ENCODE measurements at regions not wholly inside any gene's neighbourhood (a gene's known extent, or its start where the extent isn't known, plus 50 kb on each side); places are given as distances from the start of the nearest gene placed in this dataset.

DNA sequence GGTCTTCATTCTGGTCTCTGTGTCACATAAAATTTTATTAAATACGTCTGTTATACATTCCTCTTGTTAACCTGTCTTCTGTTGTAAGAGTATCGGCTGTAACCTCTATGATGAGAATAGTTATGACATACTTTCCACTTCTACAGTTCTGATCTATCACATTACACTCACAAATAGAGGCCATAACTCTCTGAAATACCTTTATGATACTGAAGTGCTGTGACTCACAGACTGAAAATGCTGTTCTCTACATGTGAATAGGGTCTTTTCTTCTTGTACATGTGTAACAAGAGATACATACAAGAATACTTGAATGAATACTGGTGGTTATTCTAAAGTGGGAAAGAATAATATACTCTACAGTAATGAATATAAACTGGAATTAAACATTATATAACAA is 1047.6 kb downstream of the TECRL start:
- Histone ChIP-seq H3K27ac (ENCODE audit: low read depth, low read length, severe bottlenecking) (no peak overlapping the region), H3K4me3 (ENCODE audit: extremely low read depth, insufficient read depth, low read length, poor library complexity, severe bottlenecking) (no peak overlapping the region), H3K36me3 (ENCODE audit: control insufficient read depth, insufficient read depth, low read length) (no peaks in the 10 kb centered on the region), H3K9me3 (ENCODE audit: control insufficient read depth, low read length) (no peaks in the 10 kb centered on the region), H3K4me1 (ENCODE audit: control insufficient read depth, insufficient read depth, low read length, poor library complexity, severe bottlenecking) (no peaks in the 10 kb centered on the region)
- WGBS, 2 experiments (ENCODE audit: insufficient coverage in 2 of 2) = 100% methylated on average over 1 to 2 of the region's 2 CpGs

DNA sequence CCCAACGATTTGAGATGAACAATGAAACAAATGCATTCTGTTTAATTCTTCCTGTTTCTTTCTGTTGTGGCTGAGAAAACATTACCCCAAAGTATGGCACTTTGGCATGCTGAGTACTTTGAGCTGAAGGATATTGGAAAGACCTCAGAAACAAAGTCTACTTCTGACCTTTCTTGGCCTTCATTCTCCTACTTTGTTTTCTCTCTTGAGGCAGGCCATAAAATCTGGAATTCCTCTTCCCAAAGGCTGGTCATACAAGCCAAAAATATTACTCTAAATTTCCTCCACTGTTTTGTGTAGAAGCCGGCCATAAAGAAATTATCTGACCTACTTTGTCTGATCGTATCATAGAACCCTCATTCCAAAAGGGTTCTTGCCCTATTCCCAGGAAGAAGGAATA is 1048.2 kb downstream of the TECRL start:
- H3K27ac ChIP-seq (ENCODE audit: low read depth, low read length, severe bottlenecking) = no peak overlapping the region
- no peak overlapping the region for H3K4me3 ChIP-seq (ENCODE audit: extremely low read depth, insufficient read depth, low read length, poor library complexity, severe bottlenecking)
- 77 to 91% methylated on average over 2 of the region's 3 CpGs for WGBS, 2 experiments (ENCODE audit: insufficient coverage in 2 of 2)
- no peaks in the 10 kb centered on the region for H3K9me3 ChIP-seq (ENCODE audit: control insufficient read depth, low read length)
- no peaks in the 10 kb centered on the region for H3K4me1 ChIP-seq (ENCODE audit: control insufficient read depth, insufficient read depth, low read length, poor library complexity, severe bottlenecking)
- no peaks in the 10 kb centered on the region for H3K36me3 ChIP-seq (ENCODE audit: control insufficient read depth, insufficient read depth, low read length)

DNA sequence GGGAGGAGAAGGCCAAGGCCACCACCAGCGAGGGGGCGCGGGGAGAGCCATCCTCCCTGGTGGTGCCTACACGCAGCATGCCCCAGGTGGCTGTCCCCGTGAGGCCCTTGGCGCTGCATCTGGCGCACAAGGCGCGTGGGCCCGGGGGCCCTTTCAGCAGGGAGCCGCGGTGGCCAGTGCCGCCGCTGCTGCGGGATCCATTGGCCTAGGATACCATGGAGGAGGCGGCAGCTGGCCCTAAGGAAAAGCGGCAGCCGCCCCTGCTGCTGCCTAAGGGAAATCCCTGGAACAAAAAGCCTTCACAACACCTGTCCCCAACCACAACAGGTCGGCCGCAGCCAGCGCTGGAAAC is 1059.6 kb downstream of the TECRL start:
- H3K4me3 ChIP-seq (ENCODE audit: extremely low read depth, insufficient read depth, low read length, poor library complexity, severe bottlenecking) = no peak overlapping the region
- H3K27ac ChIP-seq (ENCODE audit: low read depth, low read length, severe bottlenecking) = no peak overlapping the region
- WGBS, 2 experiments (ENCODE audit: insufficient coverage in 2 of 2) = 86 to 97% methylated on average over 8 to 15 of the region's 21 CpGs
- H3K36me3 ChIP-seq (ENCODE audit: control insufficient read depth, insufficient read depth, low read length) = no peaks in the 10 kb centered on the region
- H3K4me1 ChIP-seq (ENCODE audit: control insufficient read depth, insufficient read depth, low read length, poor library complexity, severe bottlenecking) = no peaks in the 10 kb centered on the region
- peaks cover 17% of the 10 kb centered on the region for H3K9me3 ChIP-seq (ENCODE audit: control insufficient read depth, low read length)

DNA sequence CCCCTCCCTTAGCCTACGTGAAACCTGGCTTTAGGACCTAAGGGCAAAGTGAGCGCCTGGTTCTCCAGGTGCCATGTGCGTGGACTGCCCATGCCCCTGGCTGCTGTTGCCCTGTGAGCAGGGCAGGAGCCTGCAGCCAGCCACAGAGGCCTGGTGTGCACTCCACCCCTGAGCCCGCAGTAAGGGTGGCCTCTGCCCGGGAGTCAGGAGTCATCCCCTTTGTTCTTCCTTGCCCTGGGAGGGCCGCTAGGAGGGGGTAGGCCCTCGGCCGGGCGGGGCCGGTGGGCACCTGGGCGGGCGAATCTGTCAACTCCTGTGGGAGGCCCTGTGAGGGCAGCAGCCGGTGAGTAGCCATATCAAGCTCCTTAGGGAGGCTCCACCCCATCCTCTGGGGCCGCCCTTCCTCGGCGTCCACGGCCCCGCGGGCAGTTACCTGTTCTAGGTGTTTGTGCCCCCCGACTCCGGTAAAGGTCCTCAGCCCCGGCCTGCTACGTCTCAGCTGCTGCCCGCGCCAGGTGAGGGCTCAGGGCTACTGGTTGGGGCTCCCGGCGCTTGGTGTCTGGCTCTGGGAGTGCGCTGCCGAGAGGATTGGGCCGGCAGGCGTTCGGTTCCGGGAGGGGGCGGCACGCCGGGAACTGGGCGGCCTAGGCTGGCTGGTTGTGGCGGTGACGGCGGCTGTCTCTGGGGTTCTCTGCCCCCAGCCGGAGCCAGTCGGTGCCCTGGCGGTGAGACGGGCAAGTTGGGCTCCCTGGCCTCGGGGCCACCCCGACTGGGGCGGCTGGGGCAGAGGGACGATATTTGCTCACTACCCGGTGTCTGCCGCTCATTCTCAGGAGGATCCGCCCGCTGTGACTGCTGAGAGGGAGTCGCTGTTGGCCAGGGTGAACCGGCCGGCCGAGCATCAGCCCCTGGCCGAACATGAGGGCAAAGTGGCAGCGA is 1060.2 kb downstream of the TECRL start:
- Histone ChIP-seq H3K4me3 (ENCODE audit: extremely low read depth, insufficient read depth, low read length, poor library complexity, severe bottlenecking) (no peak overlapping the region), H3K27ac (ENCODE audit: low read depth, low read length, severe bottlenecking) (no peak overlapping the region), H3K9me3 (ENCODE audit: control insufficient read depth, low read length) (peaks cover 23% of the 10 kb centered on the region), H3K4me1 (ENCODE audit: control insufficient read depth, insufficient read depth, low read length, poor library complexity, severe bottlenecking) (no peaks in the 10 kb centered on the region), H3K36me3 (ENCODE audit: control insufficient read depth, insufficient read depth, low read length) (no peaks in the 10 kb centered on the region)
- WGBS, 2 experiments (ENCODE audit: insufficient coverage in 2 of 2) = 87 to 91% methylated on average over 50 to 53 of the region's 58 CpGs

DNA sequence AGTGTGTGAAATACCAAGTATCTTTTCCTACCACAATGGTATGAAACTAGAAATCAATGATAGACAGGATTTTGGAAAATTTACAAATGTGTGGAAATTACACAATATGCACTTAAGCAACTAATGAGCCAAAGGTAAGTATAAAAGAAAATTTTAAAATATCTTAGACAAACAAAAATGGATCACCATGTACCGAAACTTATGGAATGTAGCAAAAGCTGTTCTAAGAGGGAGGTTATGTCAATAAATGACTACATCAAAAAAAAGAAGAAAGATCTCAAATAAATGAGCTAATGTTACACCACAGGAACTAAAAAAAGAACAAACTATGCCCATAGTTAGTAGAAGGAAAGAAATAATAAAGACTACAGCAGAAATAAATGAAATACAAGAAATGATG is 1084.1 kb downstream of the TECRL start:
- no peak overlapping the region for H3K4me3 ChIP-seq (ENCODE audit: extremely low read depth, insufficient read depth, low read length, poor library complexity, severe bottlenecking)
- H3K9me3 ChIP-seq (ENCODE audit: control insufficient read depth, low read length) = no peaks in the 10 kb centered on the region
- WGBS, 2 experiments (ENCODE audit: insufficient coverage in 2 of 2) = no CpG with 5 or more reads among the region's 1 CpG
- H3K36me3 ChIP-seq (ENCODE audit: control insufficient read depth, insufficient read depth, low read length) = no peaks in the 10 kb centered on the region
- no peak overlapping the region for H3K27ac ChIP-seq (ENCODE audit: low read depth, low read length, severe bottlenecking)
- H3K4me1 ChIP-seq (ENCODE audit: control insufficient read depth, insufficient read depth, low read length, poor library complexity, severe bottlenecking) = no peaks in the 10 kb centered on the region

DNA sequence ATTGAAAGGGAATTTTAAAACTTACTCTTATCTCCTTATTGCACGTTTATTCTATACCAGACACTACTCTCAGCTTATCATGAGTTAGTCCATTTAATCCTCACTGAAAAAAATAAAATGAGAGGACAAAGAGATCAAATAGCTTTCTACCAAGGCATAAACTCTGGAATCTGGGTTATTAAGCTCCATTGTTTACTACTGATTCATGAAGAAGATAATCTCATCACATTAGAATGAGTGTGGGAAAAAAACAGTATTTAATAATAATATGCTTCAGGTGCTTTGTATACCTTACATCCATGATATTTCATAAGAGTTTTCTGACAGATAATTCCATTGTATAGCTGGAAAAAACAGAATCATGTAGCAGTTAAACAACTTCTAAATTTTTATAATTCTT is 1092.6 kb downstream of the TECRL start:
- WGBS, 2 experiments (ENCODE audit: insufficient coverage in 2 of 2) = 0% methylated on average over 1 of the region's 1 CpG; no CpG with 5 or more reads in 1 of the 2 experiments
- Histone ChIP-seq H3K27ac (ENCODE audit: low read depth, low read length, severe bottlenecking) (no peak overlapping the region), H3K4me3 (ENCODE audit: extremely low read depth, insufficient read depth, low read length, poor library complexity, severe bottlenecking) (no peak overlapping the region), H3K4me1 (ENCODE audit: control insufficient read depth, insufficient read depth, low read length, poor library complexity, severe bottlenecking) (no peaks in the 10 kb centered on the region), H3K9me3 (ENCODE audit: control insufficient read depth, low read length) (no peaks in the 10 kb centered on the region), H3K36me3 (ENCODE audit: control insufficient read depth, insufficient read depth, low read length) (no peaks in the 10 kb centered on the region)

DNA sequence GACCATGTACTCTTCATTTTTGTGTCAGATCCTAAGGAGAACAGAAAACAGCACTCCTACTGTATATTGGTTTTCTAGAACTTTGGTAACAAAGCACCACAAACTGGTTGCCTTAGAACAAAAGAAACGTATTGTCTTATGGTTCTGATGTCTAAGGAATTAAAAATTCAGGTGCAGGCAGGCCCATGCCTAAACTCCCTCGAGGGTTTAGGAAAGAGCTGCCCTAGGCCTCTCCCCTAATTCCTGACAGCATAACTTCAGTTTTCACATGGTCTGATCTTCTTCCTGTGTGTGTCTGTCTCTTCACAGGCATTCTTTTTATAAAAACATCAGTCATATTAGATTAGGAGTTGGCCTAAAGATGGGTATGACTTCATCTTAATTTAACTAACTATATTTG is 1093.6 kb downstream of the TECRL start:
- Histone ChIP-seq H3K9me3 (ENCODE audit: control insufficient read depth, low read length) (no peaks in the 10 kb centered on the region), H3K27ac (ENCODE audit: low read depth, low read length, severe bottlenecking) (no peak overlapping the region), H3K4me1 (ENCODE audit: control insufficient read depth, insufficient read depth, low read length, poor library complexity, severe bottlenecking) (no peaks in the 10 kb centered on the region), H3K4me3 (ENCODE audit: extremely low read depth, insufficient read depth, low read length, poor library complexity, severe bottlenecking) (no peak overlapping the region), H3K36me3 (ENCODE audit: control insufficient read depth, insufficient read depth, low read length) (no peaks in the 10 kb centered on the region)
- WGBS, 2 experiments (ENCODE audit: insufficient coverage in 2 of 2) = 78% methylated on average over 1 of the region's 2 CpGs; no CpG with 5 or more reads in 1 of the 2 experiments

DNA sequence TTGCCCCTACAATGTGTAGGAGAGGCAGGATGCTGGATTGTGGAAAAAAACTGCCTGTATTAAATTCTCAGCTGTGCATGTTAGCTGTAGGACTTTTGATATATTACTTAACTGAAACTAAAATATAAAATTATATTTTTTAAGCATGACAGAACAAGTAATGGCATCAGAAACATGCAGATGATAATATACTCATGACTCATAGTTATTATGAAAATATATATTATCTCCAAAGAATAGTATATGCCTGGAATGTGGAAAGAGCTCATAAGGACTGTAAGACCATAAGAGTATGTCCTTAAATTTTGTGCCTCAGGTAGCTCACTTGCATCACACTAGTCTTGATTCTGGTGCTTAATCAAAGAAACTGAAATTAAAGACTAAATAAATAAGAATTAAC is 1100.6 kb downstream of the TECRL start:
- no peak overlapping the region for H3K4me3 ChIP-seq (ENCODE audit: extremely low read depth, insufficient read depth, low read length, poor library complexity, severe bottlenecking)
- no peaks in the 10 kb centered on the region for H3K9me3 ChIP-seq (ENCODE audit: control insufficient read depth, low read length)
- no peaks in the 10 kb centered on the region for H3K36me3 ChIP-seq (ENCODE audit: control insufficient read depth, insufficient read depth, low read length)
- no peaks in the 10 kb centered on the region for H3K4me1 ChIP-seq (ENCODE audit: control insufficient read depth, insufficient read depth, low read length, poor library complexity, severe bottlenecking)
- no peak overlapping the region for H3K27ac ChIP-seq (ENCODE audit: low read depth, low read length, severe bottlenecking)

DNA sequence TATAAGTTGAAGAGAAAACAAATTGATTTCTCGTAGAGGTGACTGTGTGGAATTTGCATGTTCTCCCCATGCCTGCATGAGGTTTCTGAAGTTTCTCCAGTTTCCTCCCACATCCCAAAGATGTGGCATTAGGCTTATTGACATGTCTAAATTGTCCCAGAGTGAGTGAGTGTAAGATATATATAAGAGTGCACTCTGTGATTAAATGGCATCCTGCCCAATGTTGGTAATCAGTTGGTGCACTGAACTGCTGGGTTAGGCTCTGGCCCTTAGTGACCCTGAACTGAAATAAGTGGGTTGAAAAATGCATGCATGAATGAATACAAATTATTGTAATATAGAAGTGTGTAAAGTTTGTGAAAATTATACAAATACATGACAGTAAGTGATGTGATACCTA is 1106.5 kb downstream of the TECRL start:
- H3K9me3 ChIP-seq (ENCODE audit: control insufficient read depth, low read length) = no peaks in the 10 kb centered on the region
- no peak overlapping the region for H3K27ac ChIP-seq (ENCODE audit: low read depth, low read length, severe bottlenecking)
- no peaks in the 10 kb centered on the region for H3K4me1 ChIP-seq (ENCODE audit: control insufficient read depth, insufficient read depth, low read length, poor library complexity, severe bottlenecking)
- H3K36me3 ChIP-seq (ENCODE audit: control insufficient read depth, insufficient read depth, low read length) = no peaks in the 10 kb centered on the region
- H3K4me3 ChIP-seq (ENCODE audit: extremely low read depth, insufficient read depth, low read length, poor library complexity, severe bottlenecking) = no peak overlapping the region
- WGBS, 2 experiments (ENCODE audit: insufficient coverage in 2 of 2) = no CpG with 5 or more reads among the region's 1 CpG

DNA sequence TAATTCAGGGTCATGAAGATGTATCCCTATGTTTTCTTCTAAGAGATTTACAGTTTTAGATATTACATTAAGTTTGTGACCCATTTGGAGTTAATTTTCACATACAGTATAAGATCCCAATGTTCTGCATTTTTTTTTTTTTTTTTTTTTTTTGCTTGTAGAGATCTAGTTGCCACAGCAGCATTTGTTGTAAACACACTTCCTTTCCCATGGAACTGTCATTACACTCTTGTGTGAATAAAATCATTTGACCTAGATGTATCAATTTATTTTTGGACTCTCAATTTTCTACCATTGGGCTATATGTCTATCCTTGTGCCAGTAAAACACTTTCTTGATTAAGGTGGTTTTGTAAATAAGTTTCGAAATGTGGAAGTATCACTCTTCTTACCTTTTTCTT is 1107.2 kb downstream of the TECRL start:
- Histone ChIP-seq H3K4me3 (ENCODE audit: extremely low read depth, insufficient read depth, low read length, poor library complexity, severe bottlenecking) (no peak overlapping the region), H3K27ac (ENCODE audit: low read depth, low read length, severe bottlenecking) (no peak overlapping the region), H3K9me3 (ENCODE audit: control insufficient read depth, low read length) (no peaks in the 10 kb centered on the region), H3K4me1 (ENCODE audit: control insufficient read depth, insufficient read depth, low read length, poor library complexity, severe bottlenecking) (no peaks in the 10 kb centered on the region), H3K36me3 (ENCODE audit: control insufficient read depth, insufficient read depth, low read length) (no peaks in the 10 kb centered on the region)
- WGBS, 2 experiments (ENCODE audit: insufficient coverage in 2 of 2) = no CpG with 5 or more reads among the region's 1 CpG

DNA sequence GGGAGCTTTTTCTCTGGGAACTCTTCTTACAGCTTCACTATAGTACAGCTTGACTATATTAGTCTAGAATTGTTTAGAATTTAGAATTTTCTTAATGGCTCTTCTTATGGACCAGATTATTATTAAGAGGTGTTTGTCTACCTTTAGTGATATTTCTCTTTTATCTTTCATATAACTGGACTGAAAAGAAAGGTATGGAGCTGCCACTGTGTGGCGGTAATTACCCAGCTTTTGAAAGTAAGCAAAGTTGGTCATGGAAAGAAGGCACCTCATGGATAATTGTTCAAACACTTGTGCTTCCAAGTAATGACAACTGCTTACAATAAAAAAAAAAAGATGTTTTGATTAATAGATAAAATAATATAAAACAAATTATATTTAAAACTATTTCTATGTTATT is 1112.5 kb downstream of the TECRL start:
- no peak overlapping the region for H3K27ac ChIP-seq (ENCODE audit: low read depth, low read length, severe bottlenecking)
- no peaks in the 10 kb centered on the region for H3K4me1 ChIP-seq (ENCODE audit: control insufficient read depth, insufficient read depth, low read length, poor library complexity, severe bottlenecking)
- no peaks in the 10 kb centered on the region for H3K36me3 ChIP-seq (ENCODE audit: control insufficient read depth, insufficient read depth, low read length)
- H3K4me3 ChIP-seq (ENCODE audit: extremely low read depth, insufficient read depth, low read length, poor library complexity, severe bottlenecking) = no peak overlapping the region
- 60% methylated on average over 1 of the region's 1 CpG; no CpG with 5 or more reads in 1 of the 2 experiments for WGBS, 2 experiments (ENCODE audit: insufficient coverage in 2 of 2)
- no peaks in the 10 kb centered on the region for H3K9me3 ChIP-seq (ENCODE audit: control insufficient read depth, low read length)

All from mesodermal cell (in vitro differentiated cells).